Calu3 (cell line): ENCODE measurements at regions not wholly inside any gene's neighbourhood (a gene's known extent, or its start where the extent isn't known, plus 50 kb on each side); places are given as distances from the start of the nearest gene placed in this dataset.

Experiments
- BruUV-seq: library from RNA; stranded (reverse); fragments of 400-500 nt; replicated peaks from 2 replicates; lab custom pipeline; 2021; lab: Mats Ljungman, UMichigan
- CTCF ChIA-PET: fragments of 300-600 bp; sonication (Branson Sonifier 250); formaldehyde crosslinking; loops from one replicate; lab custom pipeline; 2022; ENCODE audit warnings: antibody characterized with exemption; lab: Charles Lee
- DNase-seq: peaks from one replicate; pipeline ENCODE4 v3.0.0; 2022
- H3K27ac Mint-ChIP-seq: one replicate; pipeline ENCODE4 v1.8.0; 2022; ENCODE audit warnings: mixed read lengths; ENCODE audit not compliant: unreplicated experiment
- H3K27me3 Mint-ChIP-seq: one replicate; pipeline ENCODE4 v1.8.0; 2022; ENCODE audit warnings: mixed read lengths; ENCODE audit not compliant: unreplicated experiment
- H3K36me3 Mint-ChIP-seq: one replicate; pipeline ENCODE4 v1.8.0; 2022; ENCODE audit warnings: mild to moderate bottlenecking, moderate library complexity, mixed read lengths; ENCODE audit not compliant: insufficient read depth, unreplicated experiment
- H3K4me1 Mint-ChIP-seq: one replicate; pipeline ENCODE4 v1.8.0; 2022; ENCODE audit warnings: mild to moderate bottlenecking, low read depth, mixed read lengths; ENCODE audit not compliant: unreplicated experiment
- H3K4me3 Mint-ChIP-seq: one replicate; pipeline ENCODE4 v1.8.0; 2022; ENCODE audit warnings: mild to moderate bottlenecking, low read depth, moderate library complexity, mixed read lengths; ENCODE audit not compliant: unreplicated experiment
- H3K9me3 Mint-ChIP-seq: one replicate; pipeline ENCODE4 v1.8.0; 2022; ENCODE audit warnings: low read depth, mixed read lengths; ENCODE audit not compliant: unreplicated experiment
- CTCF ChIP-seq: fragments of 200-600 bp; IDR thresholded peaks from one replicate; pipeline ENCODE4 v1.8.0; 2022; ENCODE audit warnings: antibody characterized with exemption; ENCODE audit not compliant: unreplicated experiment
- intact Hi-C: fragments of 100-400 bp; cut with micrococcal nuclease; formaldehyde crosslinking; loops from one replicate; pipeline ENCODE4 v1.10.0; 2022; ENCODE audit not compliant: unreplicated experiment

DNA sequence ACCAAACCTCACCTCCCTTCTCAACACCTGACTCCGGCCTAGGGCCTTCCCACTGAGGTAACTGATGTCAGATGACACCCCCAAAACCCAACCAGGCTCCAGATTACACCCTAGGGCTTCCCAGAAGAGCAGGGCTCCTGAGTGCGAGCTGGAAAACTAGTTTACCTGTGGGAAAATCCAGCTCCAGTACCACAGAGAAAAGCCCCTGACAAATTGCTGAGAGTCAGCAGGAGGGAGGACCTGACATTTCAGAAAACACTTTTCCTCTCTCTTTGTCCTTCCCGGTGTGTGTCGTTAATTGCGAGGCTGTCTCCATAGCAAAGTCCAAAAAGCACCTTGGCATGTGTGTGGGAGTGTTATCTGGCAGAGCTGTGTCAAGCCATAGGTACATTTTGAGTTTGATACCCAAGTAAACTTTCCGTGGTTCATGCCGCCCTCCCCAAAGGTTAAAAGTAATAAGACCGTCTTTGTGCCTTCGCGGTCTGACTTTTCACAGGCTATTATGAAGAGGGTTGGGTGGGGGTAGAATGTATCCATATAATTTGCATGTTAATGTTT, 79.8 kb upstream of the FNDC3B start:
- Mint-ChIP-seq H3K9me3 (no peaks in the 10 kb centered on the region), H3K4me3 (no peak overlapping the region), H3K36me3 (peaks cover 19% of the 10 kb centered on the region), H3K27me3 (no peaks in the 10 kb centered on the region), H3K27ac (peak overlapping the region; percentile 93), H3K4me1 (peaks cover 53% of the 10 kb centered on the region)
- no TSS peak for BruUV-seq
- TF ChIP-seq CTCF: no peak
- DNase-seq: no peak
- intact Hi-C loops: no loop called here
- CTCF ChIA-PET: interaction anchor here (1.0 kb wide), 1 partner anchor 11 kb away, joined by 7 read pairs; no protein-coding TSS in a partner anchor

- H3K27me3 Mint-ChIP-seq: no peaks in the 10 kb centered on the region
- peaks cover 52% of the 10 kb centered on the region for H3K4me1 Mint-ChIP-seq
- intact Hi-C loops: no loop called here
- DNase-seq: no peak
- H3K27ac Mint-ChIP-seq: peak overlapping the region; percentile 93
- H3K36me3 Mint-ChIP-seq: peaks cover 21% of the 10 kb centered on the region
- no peaks in the 10 kb centered on the region for H3K9me3 Mint-ChIP-seq
- H3K4me3 Mint-ChIP-seq: peak overlapping the region; percentile 36
- CTCF ChIA-PET: interaction anchor here (0.6 to 1.0 kb wide), 2 partner anchors 11 to 82 kb away, joined by 6 to 7 read pairs; no protein-coding TSS in a partner anchor
- no TSS peak for BruUV-seq
- no peak for TF ChIP-seq CTCF
Measured at GRCh38 chr3:171960159-171960558, 79.2 kb upstream of the FNDC3B start.

- Mint-ChIP-seq H3K36me3 (peaks cover 39% of the 10 kb centered on the region), H3K4me3 (no peak overlapping the region), H3K9me3 (no peaks in the 10 kb centered on the region), H3K4me1 (peaks cover 68% of the 10 kb centered on the region), H3K27ac (peak overlapping the region; percentile 40), H3K27me3 (no peaks in the 10 kb centered on the region)
- TF ChIP-seq CTCF: no peak
- CTCF ChIA-PET: interaction anchor here (0.8 kb wide), 1 partner anchor 11 kb away, joined by 5 read pairs; no protein-coding TSS in a partner anchor
- BruUV-seq: no TSS peak
- intact Hi-C loops: no loop called here
- no peak for DNase-seq
Measured at GRCh38 chr3:171962137-171962720, 77.1 kb upstream of the FNDC3B start.

GRCh38 chr3:171963546-171963945, 75.8 kb upstream of the FNDC3B start:
- H3K27me3 Mint-ChIP-seq: no peaks in the 10 kb centered on the region
- peaks cover 52% of the 10 kb centered on the region for H3K36me3 Mint-ChIP-seq
- H3K4me1 Mint-ChIP-seq: peaks cover 80% of the 10 kb centered on the region
- peak overlapping the region; percentile 33 for H3K27ac Mint-ChIP-seq
- no peaks in the 10 kb centered on the region for H3K9me3 Mint-ChIP-seq
- no peak overlapping the region for H3K4me3 Mint-ChIP-seq
- no TSS peak for BruUV-seq
- DNase-seq: no peak
- no peak for TF ChIP-seq CTCF
- CTCF ChIA-PET: interaction anchor here (1.2 kb wide), 1 partner anchor 9 kb away, joined by 3 read pairs; no protein-coding TSS in a partner anchor
- intact Hi-C loops: no loop called here
